GM23338 (cell line): ENCODE measurements at regions not wholly inside any gene's neighbourhood (a gene's known extent, or its start where the extent isn't known, plus 50 kb on each side); places are given as distances from the start of the nearest gene placed in this dataset.

Source experiments
- ATAC-seq: fragments of 200-7000 bp; cut with Tn5 transposase; 3 replicates; pipeline ENCODE4 v1.9.1; 2020
- DNase-seq: peaks from one replicate; pipeline ENCODE4 v3.0.0-alpha.2; 2015; ENCODE audit warnings: low spot score
- H2AFZ ChIP-seq: fragments of 200-600 bp; sonication (generic); 2 replicates; pipeline ENCODE4 v1.8.0; 2016; ENCODE audit warnings: antibody characterized with exemption, mild to moderate bottlenecking, moderate library complexity
- H3F3A ChIP-seq: fragments of 200-600 bp; sonication (generic); replicated peaks from 2 replicates; pipeline ENCODE4 v1.8.0; 2017; ENCODE audit warnings: antibody characterized with exemption, mixed run types, low read depth
- H3K27ac ChIP-seq: fragments of 200-600 bp; sonication (generic); 2 replicates; pipeline ENCODE4 v1.6.1; 2016; ENCODE audit warnings: low read depth
- H3K27me3 ChIP-seq: fragments of 200-600 bp; sonication (generic); 2 replicates; pipeline ENCODE4 v1.8.0; 2016; ENCODE audit warnings: mild to moderate bottlenecking, mixed run types, moderate library complexity; ENCODE audit not compliant: insufficient read depth
- H3K36me3 ChIP-seq: fragments of 200-600 bp; sonication (generic); 2 replicates; pipeline ENCODE4 v1.8.0; 2016; ENCODE audit warnings: mild to moderate bottlenecking; ENCODE audit not compliant: insufficient read depth
- H3K4me1 ChIP-seq: fragments of 200-600 bp; sonication (generic); 2 replicates; pipeline ENCODE4 v1.8.0; 2016; ENCODE audit warnings: mild to moderate bottlenecking, moderate library complexity; ENCODE audit not compliant: insufficient read depth
- H3K4me2 ChIP-seq: fragments of 200-600 bp; sonication (generic); 2 replicates; pipeline ENCODE4 v1.7.1; 2017; ENCODE audit warnings: mixed run types
- H3K4me3 ChIP-seq: fragments of 200-600 bp; sonication (generic); 2 replicates; pipeline ENCODE4 v1.6.1; 2016; ENCODE audit warnings: mixed run types
- H3K79me2 ChIP-seq: fragments of 200-600 bp; sonication (generic); replicated peaks from 2 replicates; pipeline ENCODE4 v1.8.0; 2017; ENCODE audit warnings: mild to moderate bottlenecking; ENCODE audit not compliant: insufficient read depth
- H3K9me2 ChIP-seq: fragments of 200-600 bp; sonication (generic); 2 replicates; pipeline ENCODE4 v1.8.0; 2017; ENCODE audit not compliant: insufficient read depth
- H4K20me1 ChIP-seq: fragments of 200-600 bp; sonication (generic); replicated peaks from 2 replicates; pipeline ENCODE4 v1.8.0; 2017; ENCODE audit warnings: mild to moderate bottlenecking; ENCODE audit not compliant: insufficient read depth
- H3K27ac Mint-ChIP-seq: 2 replicates; pipeline ENCODE4 v1.8.0; 2020; ENCODE audit warnings: inconsistent platforms, mild to moderate bottlenecking, moderate library complexity, mixed read lengths
- H3K27me3 Mint-ChIP-seq: 3 replicates; pipeline ENCODE4 v1.8.0; 2022; ENCODE audit warnings: low read depth, mild to moderate bottlenecking, moderate library complexity, mixed read lengths, inconsistent platforms; ENCODE audit not compliant: insufficient read depth, poor library complexity
- H3K36me3 Mint-ChIP-seq: 3 replicates; pipeline ENCODE4 v1.8.0; 2021; ENCODE audit warnings: low read depth, mild to moderate bottlenecking, inconsistent platforms, moderate library complexity, mixed read lengths
- H3K4me1 Mint-ChIP-seq: 3 replicates; pipeline ENCODE4 v1.8.0; 2020; ENCODE audit warnings: mild to moderate bottlenecking, inconsistent platforms, mixed read lengths
- H3K4me3 Mint-ChIP-seq: 3 replicates; pipeline ENCODE4 v1.8.0; 2021; ENCODE audit warnings: moderate library complexity, mild to moderate bottlenecking, inconsistent platforms, mixed read lengths
- H3K9me3 Mint-ChIP-seq: 3 replicates; pipeline ENCODE4 v1.8.0; 2020; ENCODE audit warnings: moderate library complexity, mild to moderate bottlenecking, inconsistent platforms, mixed read lengths
- CREB1 ChIP-seq: fragments of 250-450 bp; sonication (Bioruptor Pico); IDR thresholded peaks from 2 replicates; pipeline ENCODE4 v1.5.0; 2020; ENCODE audit warnings: low read depth, mild to moderate bottlenecking, moderate library complexity
- EZH2 ChIP-seq: fragments of 200-600 bp; sonication (generic); IDR thresholded peaks from one replicate; pipeline ENCODE4 v1.8.0; 2017; ENCODE audit warnings: antibody characterized with exemption, mild to moderate bottlenecking, low read depth; ENCODE audit not compliant: unreplicated experiment
- STAT1 ChIP-seq: IDR thresholded peaks from one replicate; pipeline ENCODE4 v1.6.1; 2016; ENCODE audit warnings: antibody characterized with exemption; ENCODE audit not compliant: unreplicated experiment
- ZNF114 ChIP-seq: fragments of 250-450 bp; sonication (Bioruptor Pico); IDR thresholded peaks from 2 replicates; pipeline ENCODE4 v1.5.0; 2020; ENCODE audit warnings: mild to moderate bottlenecking, moderate library complexity
- ZNF331 ChIP-seq: fragments of 250-450 bp; sonication (Bioruptor Pico); IDR thresholded peaks from 2 replicates; pipeline ENCODE4 v1.5.0; 2020; ENCODE audit warnings: low read depth, mild to moderate bottlenecking, moderate library complexity
- TF ChIP-seq, protein P1 (sequence below): fragments of 250-450 bp; sonication (Bioruptor Pico); IDR thresholded peaks from 2 replicates; pipeline ENCODE4 v1.5.0; 2020; ENCODE audit warnings: mild to moderate bottlenecking, moderate library complexity
- TF ChIP-seq, protein P2 (sequence below), 2 experiments: fragments of 200-600 bp in 1 of 2; sonication (generic) in 1 of 2; conservative IDR thresholded peaks; 2 replicates each; pipeline versions ENCODE4 v1.5.1 to v1.6.1; 2016 to 2017; ENCODE audit warnings: antibody characterized with exemption in 2 of 2, low read depth in 2 of 2, mild to moderate bottlenecking in 2 of 2, moderate library complexity in 1 of 2
- TF ChIP-seq, protein P3 (sequence below): IDR thresholded peaks from one replicate; pipeline ENCODE4 v1.6.1; 2018; ENCODE audit warnings: antibody characterized with exemption; ENCODE audit not compliant: unreplicated experiment
- TF ChIP-seq, protein P4 (sequence below): IDR thresholded peaks from 2 replicates; pipeline ENCODE4 v1.6.1; 2016; ENCODE audit warnings: antibody characterized with exemption

DNA sequence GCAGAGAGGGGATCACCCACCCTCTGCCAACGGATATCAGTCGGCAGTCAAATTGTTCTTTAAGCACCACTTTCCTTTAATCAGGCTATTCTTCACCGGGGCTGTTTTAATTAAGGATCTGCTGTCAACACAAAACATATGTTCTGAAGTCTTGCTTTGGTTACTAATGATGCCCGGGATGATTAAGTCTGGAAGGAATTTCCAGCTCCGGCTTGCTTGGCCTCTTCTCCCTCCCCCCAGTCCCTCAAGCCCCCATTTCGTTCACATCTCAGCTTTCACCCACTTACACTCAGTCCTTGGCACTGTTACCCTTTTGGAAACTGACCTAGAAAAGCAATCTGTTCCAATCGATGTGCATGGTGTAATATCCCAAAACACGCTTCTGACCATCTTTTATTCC is 74.7 kb downstream of the MSX2 start:
- TF ChIP-seq, protein P1, sequence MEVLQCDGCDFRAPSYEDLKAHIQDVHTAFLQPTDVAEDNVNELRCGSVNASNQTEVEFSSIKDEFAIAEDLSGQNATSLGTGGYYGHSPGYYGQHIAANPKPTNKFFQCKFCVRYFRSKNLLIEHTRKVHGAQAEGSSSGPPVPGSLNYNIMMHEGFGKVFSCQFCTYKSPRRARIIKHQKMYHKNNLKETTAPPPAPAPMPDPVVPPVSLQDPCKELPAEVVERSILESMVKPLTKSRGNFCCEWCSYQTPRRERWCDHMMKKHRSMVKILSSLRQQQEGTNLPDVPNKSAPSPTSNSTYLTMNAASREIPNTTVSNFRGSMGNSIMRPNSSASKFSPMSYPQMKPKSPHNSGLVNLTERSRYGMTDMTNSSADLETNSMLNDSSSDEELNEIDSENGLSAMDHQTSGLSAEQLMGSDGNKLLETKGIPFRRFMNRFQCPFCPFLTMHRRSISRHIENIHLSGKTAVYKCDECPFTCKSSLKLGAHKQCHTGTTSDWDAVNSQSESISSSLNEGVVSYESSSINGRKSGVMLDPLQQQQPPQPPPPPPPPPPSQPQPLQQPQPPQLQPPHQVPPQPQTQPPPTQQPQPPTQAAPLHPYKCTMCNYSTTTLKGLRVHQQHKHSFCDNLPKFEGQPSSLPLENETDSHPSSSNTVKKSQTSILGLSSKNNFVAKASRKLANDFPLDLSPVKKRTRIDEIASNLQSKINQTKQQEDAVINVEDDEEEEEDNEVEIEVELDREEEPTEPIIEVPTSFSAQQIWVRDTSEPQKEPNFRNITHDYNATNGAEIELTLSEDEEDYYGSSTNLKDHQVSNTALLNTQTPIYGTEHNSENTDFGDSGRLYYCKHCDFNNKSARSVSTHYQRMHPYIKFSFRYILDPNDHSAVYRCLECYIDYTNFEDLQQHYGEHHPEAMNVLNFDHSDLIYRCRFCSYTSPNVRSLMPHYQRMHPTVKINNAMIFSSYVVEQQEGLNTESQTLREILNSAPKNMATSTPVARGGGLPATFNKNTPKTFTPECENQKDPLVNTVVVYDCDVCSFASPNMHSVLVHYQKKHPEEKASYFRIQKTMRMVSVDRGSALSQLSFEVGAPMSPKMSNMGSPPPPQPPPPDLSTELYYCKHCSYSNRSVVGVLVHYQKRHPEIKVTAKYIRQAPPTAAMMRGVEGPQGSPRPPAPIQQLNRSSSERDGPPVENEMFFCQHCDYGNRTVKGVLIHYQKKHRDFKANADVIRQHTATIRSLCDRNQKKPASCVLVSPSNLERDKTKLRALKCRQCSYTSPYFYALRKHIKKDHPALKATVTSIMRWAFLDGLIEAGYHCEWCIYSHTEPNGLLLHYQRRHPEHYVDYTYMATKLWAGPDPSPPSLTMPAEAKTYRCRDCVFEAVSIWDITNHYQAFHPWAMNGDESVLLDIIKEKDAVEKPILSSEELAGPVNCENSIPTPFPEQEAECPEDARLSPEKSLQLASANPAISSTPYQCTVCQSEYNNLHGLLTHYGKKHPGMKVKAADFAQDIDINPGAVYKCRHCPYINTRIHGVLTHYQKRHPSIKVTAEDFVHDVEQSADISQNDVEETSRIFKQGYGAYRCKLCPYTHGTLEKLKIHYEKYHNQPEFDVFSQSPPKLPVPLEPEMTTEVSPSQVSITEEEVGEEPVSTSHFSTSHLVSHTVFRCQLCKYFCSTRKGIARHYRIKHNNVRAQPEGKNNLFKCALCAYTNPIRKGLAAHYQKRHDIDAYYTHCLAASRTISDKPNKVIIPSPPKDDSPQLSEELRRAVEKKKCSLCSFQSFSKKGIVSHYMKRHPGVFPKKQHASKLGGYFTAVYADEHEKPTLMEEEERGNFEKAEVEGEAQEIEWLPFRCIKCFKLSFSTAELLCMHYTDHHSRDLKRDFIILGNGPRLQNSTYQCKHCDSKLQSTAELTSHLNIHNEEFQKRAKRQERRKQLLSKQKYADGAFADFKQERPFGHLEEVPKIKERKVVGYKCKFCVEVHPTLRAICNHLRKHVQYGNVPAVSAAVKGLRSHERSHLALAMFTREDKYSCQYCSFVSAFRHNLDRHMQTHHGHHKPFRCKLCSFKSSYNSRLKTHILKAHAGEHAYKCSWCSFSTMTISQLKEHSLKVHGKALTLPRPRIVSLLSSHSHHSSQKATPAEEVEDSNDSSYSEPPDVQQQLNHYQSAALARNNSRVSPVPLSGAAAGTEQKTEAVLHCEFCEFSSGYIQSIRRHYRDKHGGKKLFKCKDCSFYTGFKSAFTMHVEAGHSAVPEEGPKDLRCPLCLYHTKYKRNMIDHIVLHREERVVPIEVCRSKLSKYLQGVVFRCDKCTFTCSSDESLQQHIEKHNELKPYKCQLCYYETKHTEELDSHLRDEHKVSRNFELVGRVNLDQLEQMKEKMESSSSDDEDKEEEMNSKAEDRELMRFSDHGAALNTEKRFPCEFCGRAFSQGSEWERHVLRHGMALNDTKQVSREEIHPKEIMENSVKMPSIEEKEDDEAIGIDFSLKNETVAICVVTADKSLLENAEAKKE (CRISPR knock-in tag): no peak
- TF ChIP-seq STAT1: no peak
- TF ChIP-seq, protein P2, sequence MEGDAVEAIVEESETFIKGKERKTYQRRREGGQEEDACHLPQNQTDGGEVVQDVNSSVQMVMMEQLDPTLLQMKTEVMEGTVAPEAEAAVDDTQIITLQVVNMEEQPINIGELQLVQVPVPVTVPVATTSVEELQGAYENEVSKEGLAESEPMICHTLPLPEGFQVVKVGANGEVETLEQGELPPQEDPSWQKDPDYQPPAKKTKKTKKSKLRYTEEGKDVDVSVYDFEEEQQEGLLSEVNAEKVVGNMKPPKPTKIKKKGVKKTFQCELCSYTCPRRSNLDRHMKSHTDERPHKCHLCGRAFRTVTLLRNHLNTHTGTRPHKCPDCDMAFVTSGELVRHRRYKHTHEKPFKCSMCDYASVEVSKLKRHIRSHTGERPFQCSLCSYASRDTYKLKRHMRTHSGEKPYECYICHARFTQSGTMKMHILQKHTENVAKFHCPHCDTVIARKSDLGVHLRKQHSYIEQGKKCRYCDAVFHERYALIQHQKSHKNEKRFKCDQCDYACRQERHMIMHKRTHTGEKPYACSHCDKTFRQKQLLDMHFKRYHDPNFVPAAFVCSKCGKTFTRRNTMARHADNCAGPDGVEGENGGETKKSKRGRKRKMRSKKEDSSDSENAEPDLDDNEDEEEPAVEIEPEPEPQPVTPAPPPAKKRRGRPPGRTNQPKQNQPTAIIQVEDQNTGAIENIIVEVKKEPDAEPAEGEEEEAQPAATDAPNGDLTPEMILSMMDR (conservative IDR thresholded peaks at IDR 0.05; ENCODE audit: low read depth in 2 of 2): no peak
- TF ChIP-seq EZH2: no peak
- TF ChIP-seq, protein P3, sequence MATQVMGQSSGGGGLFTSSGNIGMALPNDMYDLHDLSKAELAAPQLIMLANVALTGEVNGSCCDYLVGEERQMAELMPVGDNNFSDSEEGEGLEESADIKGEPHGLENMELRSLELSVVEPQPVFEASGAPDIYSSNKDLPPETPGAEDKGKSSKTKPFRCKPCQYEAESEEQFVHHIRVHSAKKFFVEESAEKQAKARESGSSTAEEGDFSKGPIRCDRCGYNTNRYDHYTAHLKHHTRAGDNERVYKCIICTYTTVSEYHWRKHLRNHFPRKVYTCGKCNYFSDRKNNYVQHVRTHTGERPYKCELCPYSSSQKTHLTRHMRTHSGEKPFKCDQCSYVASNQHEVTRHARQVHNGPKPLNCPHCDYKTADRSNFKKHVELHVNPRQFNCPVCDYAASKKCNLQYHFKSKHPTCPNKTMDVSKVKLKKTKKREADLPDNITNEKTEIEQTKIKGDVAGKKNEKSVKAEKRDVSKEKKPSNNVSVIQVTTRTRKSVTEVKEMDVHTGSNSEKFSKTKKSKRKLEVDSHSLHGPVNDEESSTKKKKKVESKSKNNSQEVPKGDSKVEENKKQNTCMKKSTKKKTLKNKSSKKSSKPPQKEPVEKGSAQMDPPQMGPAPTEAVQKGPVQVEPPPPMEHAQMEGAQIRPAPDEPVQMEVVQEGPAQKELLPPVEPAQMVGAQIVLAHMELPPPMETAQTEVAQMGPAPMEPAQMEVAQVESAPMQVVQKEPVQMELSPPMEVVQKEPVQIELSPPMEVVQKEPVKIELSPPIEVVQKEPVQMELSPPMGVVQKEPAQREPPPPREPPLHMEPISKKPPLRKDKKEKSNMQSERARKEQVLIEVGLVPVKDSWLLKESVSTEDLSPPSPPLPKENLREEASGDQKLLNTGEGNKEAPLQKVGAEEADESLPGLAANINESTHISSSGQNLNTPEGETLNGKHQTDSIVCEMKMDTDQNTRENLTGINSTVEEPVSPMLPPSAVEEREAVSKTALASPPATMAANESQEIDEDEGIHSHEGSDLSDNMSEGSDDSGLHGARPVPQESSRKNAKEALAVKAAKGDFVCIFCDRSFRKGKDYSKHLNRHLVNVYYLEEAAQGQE: no peak
- TF ChIP-seq ZNF114 (CRISPR knock-in tag): no peak
- TF ChIP-seq ZNF331 (CRISPR knock-in tag): no peak
- TF ChIP-seq, protein P4, sequence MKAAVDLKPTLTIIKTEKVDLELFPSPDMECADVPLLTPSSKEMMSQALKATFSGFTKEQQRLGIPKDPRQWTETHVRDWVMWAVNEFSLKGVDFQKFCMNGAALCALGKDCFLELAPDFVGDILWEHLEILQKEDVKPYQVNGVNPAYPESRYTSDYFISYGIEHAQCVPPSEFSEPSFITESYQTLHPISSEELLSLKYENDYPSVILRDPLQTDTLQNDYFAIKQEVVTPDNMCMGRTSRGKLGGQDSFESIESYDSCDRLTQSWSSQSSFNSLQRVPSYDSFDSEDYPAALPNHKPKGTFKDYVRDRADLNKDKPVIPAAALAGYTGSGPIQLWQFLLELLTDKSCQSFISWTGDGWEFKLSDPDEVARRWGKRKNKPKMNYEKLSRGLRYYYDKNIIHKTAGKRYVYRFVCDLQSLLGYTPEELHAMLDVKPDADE: no peak
- no peak for TF ChIP-seq CREB1
- no peak overlapping the region for H3K4me2 ChIP-seq
- no peaks in the 10 kb centered on the region for H3F3A ChIP-seq
- no peak overlapping the region for H3K4me3 ChIP-seq
- Mint-ChIP-seq H3K27me3 (no peaks in the 10 kb centered on the region), H3K36me3 (no peaks in the 10 kb centered on the region), H3K9me3 (no peaks in the 10 kb centered on the region), H3K27ac (no peak overlapping the region), H3K4me1 (peaks cover 14% of the 10 kb centered on the region; the same call in 2 of the 3 replicates), H3K4me3 (no peak overlapping the region)
- H3K27ac ChIP-seq: no peak overlapping the region
- H3K4me1 ChIP-seq: peaks cover 8% of the 10 kb centered on the region; the same call in 1 of the 2 replicates
- no peaks in the 10 kb centered on the region for H3K79me2 ChIP-seq
- ATAC-seq: no peak
- H3K36me3 ChIP-seq: no peaks in the 10 kb centered on the region
- no peaks in the 10 kb centered on the region for H3K9me2 ChIP-seq
- no peak for DNase-seq
- H2AFZ ChIP-seq: no peak overlapping the region
- no peaks in the 10 kb centered on the region for H4K20me1 ChIP-seq
- H3K27me3 ChIP-seq: no peaks in the 10 kb centered on the region
